Left kidney (tissue), 1 donor: ENCODE measurements at regions not wholly inside any gene's neighbourhood (a gene's known extent, or its start where the extent isn't known, plus 50 kb on each side); places are given as distances from the start of the nearest gene placed in this dataset.
A peak's percentile ranks its signal among the peaks of the same experiment; 100 is the strongest.
"Not testable (repeated sequence)": the region's sequence is repeated elsewhere in the genome, so short reads cannot be mapped to it uniquely, and the experiment has no call there.

Experiments
- DNase-seq: peaks from one replicate; pipeline ENCODE4 v3.0.0-alpha.2; 2013

DNA sequence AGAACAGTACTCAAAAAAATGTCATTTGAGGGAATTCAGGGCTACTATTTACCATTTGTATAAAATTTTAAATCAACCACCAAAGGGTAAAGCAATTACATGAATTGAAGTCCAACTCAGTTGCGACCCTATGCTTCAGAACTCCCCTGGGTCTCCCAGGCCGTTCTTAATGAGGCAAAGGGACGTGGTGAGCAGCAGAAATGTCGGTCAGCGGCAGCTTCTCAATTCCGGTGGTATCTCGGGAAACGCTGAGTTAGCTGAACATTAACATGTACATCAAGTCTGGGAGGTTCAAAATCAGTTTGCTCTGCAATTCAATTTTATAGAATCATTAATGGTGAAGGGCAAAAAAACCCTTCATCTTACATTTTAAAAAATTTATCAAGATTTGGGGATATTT lies 173.2 kb downstream of the DIRAS2 start:
- DNase-seq = no peak

- DNase-seq = no peak
Measured at GRCh38 chr9:90469865-90470387, 172.7 kb downstream of the DIRAS2 start.

DNA sequence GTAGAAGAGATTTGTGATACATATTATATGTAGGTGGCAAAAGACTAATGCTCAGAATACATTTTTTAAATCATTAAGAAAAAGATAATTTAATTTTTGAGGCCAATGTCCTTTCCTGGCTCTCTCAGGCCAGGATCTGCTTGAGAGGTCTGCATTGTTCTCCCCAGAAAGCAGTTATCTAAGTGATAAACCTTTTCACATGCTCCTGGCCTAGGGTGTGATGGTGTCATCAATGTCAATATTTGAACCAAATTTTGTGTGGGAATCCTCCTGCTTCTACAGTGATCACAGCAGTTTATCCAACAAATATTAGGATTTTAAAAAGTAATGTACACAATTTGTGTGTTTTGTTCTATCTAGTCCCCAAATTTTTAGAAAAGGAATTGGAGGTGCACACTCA lies 166.6 kb downstream of the DIRAS2 start:
- DNase-seq = no peak

DNA sequence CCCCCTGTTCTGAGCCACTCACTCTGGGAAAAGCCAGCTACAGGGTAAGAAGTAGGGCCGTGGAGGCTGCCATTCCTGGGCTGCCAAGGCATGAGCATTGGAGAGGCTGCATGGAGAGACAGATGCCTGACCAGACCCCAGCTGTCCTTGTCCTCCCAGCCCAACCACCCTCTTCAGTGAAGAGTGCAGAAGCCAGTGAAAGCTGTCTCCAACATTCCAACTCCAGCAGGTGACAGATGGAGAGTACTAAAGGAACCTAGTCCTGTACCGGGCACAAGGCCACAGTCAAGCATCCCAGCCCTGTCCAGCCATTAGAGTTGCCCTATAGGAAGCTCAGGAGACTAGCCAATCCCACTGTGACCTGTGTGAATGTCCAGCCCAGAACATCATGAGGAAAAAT lies 165.1 kb downstream of the DIRAS2 start:
- no peak for DNase-seq

DNA sequence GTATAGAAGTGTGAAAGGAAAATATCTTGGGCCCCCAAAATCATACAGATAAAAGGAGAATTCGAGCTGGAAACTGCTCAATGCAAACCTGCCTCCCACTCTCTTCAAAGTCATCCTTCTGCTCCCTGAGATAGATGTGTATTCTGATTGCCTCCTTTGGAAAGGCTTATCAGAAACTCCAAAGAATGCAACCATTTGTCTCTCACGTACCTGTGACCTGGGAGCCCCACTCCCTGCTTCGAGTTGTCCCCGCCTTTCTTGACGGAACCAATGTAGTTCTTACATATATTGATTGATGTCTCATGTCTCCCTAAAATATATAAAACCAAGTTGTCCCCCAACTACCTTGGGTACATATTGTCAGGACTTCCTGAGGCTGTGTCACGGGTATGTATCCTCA lies 163.8 kb downstream of the DIRAS2 start:
- DNase-seq = no peak

GRCh38 chr9:90485028-90485427 lies 157.6 kb downstream of the DIRAS2 start:
- DNase-seq = no peak

- DNase-seq = no peak
Measured at GRCh38 chr9:90489066-90489465, 153.6 kb downstream of the DIRAS2 start.

- no peak for DNase-seq
Measured at GRCh38 chr9:90499761-90500160, 142.9 kb downstream of the DIRAS2 start.

GRCh38 chr9:90502134-90502533 lies 140.5 kb downstream of the DIRAS2 start:
- DNase-seq = no peak

DNA sequence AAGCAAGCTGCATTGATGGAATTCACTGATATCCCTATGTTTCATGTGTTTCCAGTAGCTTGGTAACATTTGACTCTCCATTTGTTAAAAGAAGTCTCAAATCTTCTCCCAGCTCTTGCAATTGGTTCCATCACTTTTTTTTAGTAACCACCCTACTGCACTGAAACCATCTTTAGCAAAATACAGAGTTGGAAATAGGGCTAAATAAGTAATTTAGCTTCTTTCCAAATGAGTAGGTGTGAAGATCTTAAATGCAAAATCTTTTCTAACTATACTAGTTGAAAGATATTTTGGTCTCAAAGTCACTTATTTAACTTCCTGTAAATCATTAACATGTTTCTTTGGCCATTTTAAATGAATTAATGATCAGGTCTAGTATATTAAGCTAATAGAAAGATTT lies 138.1 kb downstream of the DIRAS2 start:
- no peak for DNase-seq

- no peak for DNase-seq
Measured at GRCh38 chr9:90505695-90506094, 136.9 kb downstream of the DIRAS2 start.

GRCh38 chr9:90506402-90506801 lies 136.2 kb downstream of the DIRAS2 start:
- DNase-seq = not testable (repeated sequence)

DNA sequence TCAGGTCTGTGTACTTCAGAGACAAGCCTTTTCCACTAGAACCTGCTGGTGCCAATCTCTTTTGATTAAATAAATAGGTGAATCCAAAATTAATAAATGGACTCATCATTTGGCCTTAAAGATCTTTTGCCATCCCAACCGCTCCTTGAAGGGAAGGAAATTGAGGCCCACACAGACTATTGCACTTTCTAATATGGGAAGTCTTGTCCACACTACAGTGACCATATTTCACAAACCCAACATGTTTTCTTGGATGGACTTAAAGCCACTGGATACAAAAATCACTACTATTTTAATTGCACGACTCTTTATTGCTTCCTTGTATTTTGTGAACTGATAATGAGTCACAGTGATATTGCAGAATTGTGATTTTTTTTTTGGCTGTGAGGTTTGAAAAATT lies 135.0 kb downstream of the DIRAS2 start:
- no peak for DNase-seq

- DNase-seq = no peak
Measured at GRCh38 chr9:90508940-90509339, 133.7 kb downstream of the DIRAS2 start.

- DNase-seq = no peak
Measured at GRCh38 chr9:90511711-90512110, 130.9 kb downstream of the DIRAS2 start.

DNA sequence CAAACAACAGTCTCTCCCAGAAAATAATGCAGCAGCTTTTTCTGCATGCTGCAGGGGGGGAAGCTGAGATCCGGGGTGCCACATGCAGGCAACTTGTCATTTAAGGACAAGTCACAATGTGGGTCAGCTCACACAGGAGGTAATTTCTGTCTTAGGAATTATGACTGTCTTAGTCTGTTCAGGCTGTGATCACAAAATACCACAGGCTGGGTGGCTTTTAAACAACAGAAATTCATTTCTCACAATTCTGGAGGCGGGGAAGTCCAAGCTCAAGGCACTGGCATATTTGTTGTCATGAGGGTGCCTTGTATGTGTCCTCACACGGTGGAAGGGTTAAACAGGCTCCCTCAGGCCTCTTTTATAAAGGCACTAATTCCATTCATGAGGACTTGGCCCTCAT lies 127.7 kb downstream of the DIRAS2 start:
- DNase-seq = no peak

- DNase-seq = no peak
Measured at GRCh38 chr9:90515510-90515909, 127.1 kb downstream of the DIRAS2 start.

GRCh38 chr9:90517103-90517502 lies 125.5 kb downstream of the DIRAS2 start:
- DNase-seq = no peak

DNA sequence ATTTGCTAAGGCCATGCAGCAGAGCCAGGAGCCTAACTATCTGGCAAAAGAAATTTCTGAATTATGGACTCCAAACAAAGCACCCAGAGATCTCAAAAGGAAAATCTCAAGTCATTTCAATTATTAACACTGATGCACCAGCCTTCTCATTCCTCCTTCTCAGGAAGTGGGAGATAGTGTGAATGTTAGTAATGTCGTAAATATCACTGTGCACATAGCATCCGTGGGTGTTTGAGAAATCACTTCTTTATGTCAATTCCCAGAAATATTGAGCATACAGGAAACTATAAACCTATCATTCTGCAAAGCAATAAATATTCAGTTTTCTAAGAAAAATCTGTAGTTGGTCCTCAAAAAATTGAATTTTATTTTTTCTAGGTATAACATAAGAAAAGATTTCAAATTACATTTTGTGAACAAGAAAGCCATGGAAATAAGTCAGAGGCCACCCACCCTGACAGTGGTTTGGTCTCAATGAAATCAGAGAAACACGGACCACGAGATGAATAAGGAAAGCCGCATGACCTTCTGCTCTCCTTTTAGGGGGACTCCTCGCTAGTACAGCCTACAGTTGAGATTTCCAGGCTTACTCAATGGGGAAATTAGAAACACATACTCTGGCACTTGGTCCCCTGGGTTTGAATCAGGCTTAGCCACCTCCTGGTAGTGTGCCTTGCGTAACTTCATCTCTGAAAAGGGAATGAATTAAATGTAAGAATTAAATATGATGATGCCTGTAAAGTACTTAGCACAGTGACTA lies 120.6 kb downstream of the DIRAS2 start:
- no peak for DNase-seq

GRCh38 chr9:90523958-90524357 lies 118.7 kb downstream of the DIRAS2 start:
- no peak for DNase-seq

- DNase-seq = peak; percentile 19
Measured at GRCh38 chr9:90526386-90526785, 116.2 kb downstream of the DIRAS2 start.

GRCh38 chr9:90536094-90536493 lies 106.5 kb downstream of the DIRAS2 start:
- DNase-seq = not testable (repeated sequence)

GRCh38 chr9:90538566-90538965 lies 104.1 kb downstream of the DIRAS2 start:
- DNase-seq = no peak

DNA sequence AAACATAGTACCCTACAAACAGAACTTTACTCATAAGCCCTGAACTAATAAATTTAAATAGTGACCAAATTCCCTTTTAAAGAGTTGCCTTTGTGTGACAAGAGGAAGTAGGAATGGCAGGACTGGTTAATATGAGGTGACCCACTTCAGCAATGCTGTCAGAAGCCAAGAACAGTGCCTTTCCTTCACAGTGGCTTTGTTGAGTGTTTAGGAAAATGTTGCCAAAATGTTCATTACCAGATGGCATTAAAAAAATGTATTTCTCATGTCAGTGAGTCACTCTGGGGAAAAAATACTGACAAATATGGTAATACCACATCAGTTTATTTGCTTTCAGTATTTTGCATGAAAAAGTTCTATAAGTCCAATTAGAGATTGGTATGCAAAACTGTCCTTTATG lies 103.3 kb downstream of the DIRAS2 start:
- no peak for DNase-seq
